HCT116 (cell line): ENCODE measurements at regions not wholly inside any gene's neighbourhood (a gene's known extent, or its start where the extent isn't known, plus 50 kb on each side); places are given as distances from the start of the nearest gene placed in this dataset.

ENCODE experiments used
- ATAC-seq: fragments of 200-7000 bp; cut with Tn5 transposase; 2 replicates; pipeline ENCODE4 v1.9.1; 2020; ENCODE audit warnings: mild to moderate bottlenecking, moderate library complexity
- BruUV-seq: library from RNA; stranded (reverse); fragments of 400-500 nt; replicated peaks from 2 replicates; lab custom pipeline; 2021; lab: Mats Ljungman, UMichigan
- CTCF ChIA-PET: fragments of 300-600 bp; sonication (Branson Sonifier 250); formaldehyde crosslinking; loops from one replicate; lab custom pipeline; 2021; ENCODE audit warnings: antibody characterized with exemption; lab: Charles Lee
- POLR2A ChIA-PET: fragments of 300-600, 350-600 bp; sonication (Branson Sonifier 250); formaldehyde crosslinking; loops from one replicate; lab custom pipeline; 2021; ENCODE audit warnings: antibody characterized with exemption; lab: Charles Lee
- RAD21 ChIA-PET, 2 experiments: fragments of 300-600 bp; sonication (Branson Sonifier 250); formaldehyde crosslinking; loops; one replicate each; lab custom pipeline; 2023; ENCODE audit warnings: low total read pairs in 2 of 2; ENCODE audit not compliant: uncharacterized antibody in 2 of 2, unreplicated experiment in 2 of 2, low non-redundant PET in 1 of 2; lab: Charles Lee
- DNase-seq: peaks from one replicate; pipeline ENCODE4 v3.0.0-alpha.2; 2010; ENCODE audit warnings: low read depth, low spot score
- H2AFZ ChIP-seq: fragments of 200-600 bp; shearing (Covaris generic), sonication (generic); 2 replicates; pipeline ENCODE4 v1.6.1; 2017; ENCODE audit warnings: low read depth, mixed run types, mixed read lengths, antibody characterized with exemption, low read length; ENCODE audit not compliant: poor library complexity, severe bottlenecking
- H3K27ac ChIP-seq: 2 replicates; pipeline ENCODE4 v1.5.1; 2012; ENCODE audit warnings: low read depth, low read length
- H3K27me3 ChIP-seq: fragments of 200-600 bp; sonication (generic); 2 replicates; pipeline ENCODE4 v1.6.1; 2016; ENCODE audit warnings: mixed run types, low read length, mixed read lengths; ENCODE audit not compliant: insufficient read depth
- H3K36me3 ChIP-seq, 2 experiments: fragments of 200-500 bp in 1 of 2; fragments of 200-600 bp in 1 of 2; sonication (Bioruptor generic) in 1 of 2; sonication (generic) in 1 of 2; 2 replicates each; pipeline versions ENCODE4 v1.5.1 to v1.6.1; 2014 to 2016; ENCODE audit warnings: low read length in 2 of 2, inconsistent platforms in 1 of 2, mixed read lengths in 1 of 2, mixed run types in 1 of 2; ENCODE audit not compliant: insufficient read depth in 2 of 2, control insufficient read depth in 1 of 2
- H3K4me1 ChIP-seq, 2 experiments: fragments of 200-600 bp in 1 of 2; sonication (generic) in 1 of 2; 2 replicates each; pipeline versions ENCODE4 v1.5.1 to v1.6.1; 2012 to 2017; ENCODE audit warnings: low read length in 2 of 2, inconsistent platforms in 1 of 2, mild to moderate bottlenecking in 1 of 2, mixed read lengths in 1 of 2, mixed run types in 1 of 2, moderate library complexity in 1 of 2; ENCODE audit not compliant: insufficient read depth in 2 of 2, control insufficient read depth in 1 of 2
- H3K4me2 ChIP-seq: fragments of 200-600 bp; sonication (generic); 2 replicates; pipeline ENCODE4 v1.6.1; 2017; ENCODE audit warnings: mixed run types, low read length, mixed read lengths
- H3K4me3 ChIP-seq, 2 experiments: fragments of 200-600 bp in 1 of 2; sonication (generic) in 1 of 2; replicated peaks in 1 of 2; 2 replicates each; pipeline ENCODE4 v1.5.1; 2011 to 2016; ENCODE audit warnings: low read length in 2 of 2, control low read depth in 1 of 2, low read depth in 1 of 2, mild to moderate bottlenecking in 1 of 2, mixed read lengths in 1 of 2, mixed run types in 1 of 2
- H3K79me2 ChIP-seq: fragments of 200-600 bp; sonication (generic); 2 replicates; pipeline ENCODE4 v1.6.1; 2017; ENCODE audit warnings: mild to moderate bottlenecking, mixed run types, low read length, moderate library complexity, mixed read lengths; ENCODE audit not compliant: insufficient read depth
- H3K9ac ChIP-seq: fragments of 200-600 bp; sonication (generic); 2 replicates; pipeline ENCODE4 v1.6.1; 2016; ENCODE audit warnings: low read length, mixed read lengths
- H3K9me2 ChIP-seq: fragments of 200-600 bp; sonication (generic), shearing (Covaris generic); 2 replicates; pipeline ENCODE4 v1.6.1; 2017; ENCODE audit warnings: mixed run types, mild to moderate bottlenecking, moderate library complexity; ENCODE audit not compliant: insufficient read depth
- H3K9me3 ChIP-seq, 2 experiments: fragments of 200-500 bp in 1 of 2; fragments of 200-600 bp in 1 of 2; sonication (Bioruptor generic) in 1 of 2; sonication (generic) in 1 of 2; 2 replicates each; pipeline ENCODE4 v1.6.1; 2014 to 2017; ENCODE audit warnings: low read length in 2 of 2, mixed read lengths in 2 of 2, inconsistent platforms in 1 of 2, low read depth in 1 of 2, mild to moderate bottlenecking in 1 of 2, mixed run types in 1 of 2, moderate library complexity in 1 of 2; ENCODE audit not compliant: control insufficient read depth in 1 of 2, insufficient read depth in 1 of 2
- H4K20me1 ChIP-seq: fragments of 200-600 bp; sonication (generic), shearing (Covaris generic); 2 replicates; pipeline ENCODE4 v1.6.1; 2017; ENCODE audit warnings: mixed run types, mild to moderate bottlenecking, moderate library complexity; ENCODE audit not compliant: insufficient read depth
- CTCF ChIP-seq, 3 experiments: fragments of 200-600 bp in 1 of 3; sonication (generic) in 1 of 3; IDR thresholded peaks in 2 of 3; conservative IDR thresholded peaks in 1 of 3; 2 replicates each; pipeline ENCODE4 v1.5.1; 2012 to 2017; ENCODE audit warnings: low read depth in 2 of 3, low read length in 2 of 3, antibody characterized with exemption in 1 of 3, borderline replicate concordance in 1 of 3, control low read depth in 1 of 3, mild to moderate bottlenecking in 1 of 3, mixed read lengths in 1 of 3, mixed run types in 1 of 3, moderate library complexity in 1 of 3; ENCODE audit not compliant: insufficient read depth in 1 of 3
- EGR1 ChIP-seq: IDR thresholded peaks from 2 replicates; pipeline ENCODE4 v1.6.1; 2012; ENCODE audit warnings: low read depth
- ELF1 ChIP-seq: IDR thresholded peaks from 2 replicates; pipeline ENCODE4 v1.6.1; 2012; ENCODE audit warnings: low read depth, borderline replicate concordance
- EZH2phosphoT487 ChIP-seq: fragments of 200-600 bp; IDR thresholded peaks from 2 replicates; pipeline ENCODE4 v1.6.1; 2018; ENCODE audit warnings: antibody characterized with exemption, borderline replicate concordance
- FOSL1 ChIP-seq: IDR thresholded peaks from 2 replicates; pipeline ENCODE4 v1.6.1; 2012; ENCODE audit warnings: low read depth
- RAD21 ChIP-seq: IDR thresholded peaks from 2 replicates; pipeline ENCODE4 v1.6.1; 2012; ENCODE audit warnings: low read depth, mild to moderate bottlenecking
- SIN3A ChIP-seq: IDR thresholded peaks from 2 replicates; pipeline ENCODE4 v1.6.1; 2012; ENCODE audit warnings: low read depth
- SP1 ChIP-seq: IDR thresholded peaks from 2 replicates; pipeline ENCODE4 v1.6.1; 2012; ENCODE audit warnings: low read depth
- SRF ChIP-seq: IDR thresholded peaks from 2 replicates; pipeline ENCODE4 v1.6.1; 2012; ENCODE audit warnings: low read depth
- TCF7L2 ChIP-seq: IDR thresholded peaks from 2 replicates; pipeline ENCODE4 v1.7.0; 2011; ENCODE audit warnings: borderline replicate concordance, inconsistent platforms; ENCODE audit not compliant: insufficient read depth, insufficient read length; ENCODE audit errors: extremely low read depth
- YY1 ChIP-seq: IDR thresholded peaks from 2 replicates; pipeline ENCODE4 v1.6.1; 2011; ENCODE audit warnings: low read length, low read depth, moderate library complexity, mild to moderate bottlenecking; ENCODE audit not compliant: insufficient replicate concordance; ENCODE audit errors: extremely low read depth
- intact Hi-C: fragments of 100-400 bp; cut with micrococcal nuclease; formaldehyde crosslinking; loops from 2 replicates; pipeline ENCODE4 v1.10.0; 2022
- TF ChIP-seq, protein P1 (sequence below): IDR thresholded peaks from 2 replicates; pipeline ENCODE4 v1.6.1; 2011; ENCODE audit warnings: mild to moderate bottlenecking, low read length, moderate library complexity; ENCODE audit not compliant: insufficient replicate concordance; ENCODE audit errors: extremely low read depth

DNA sequence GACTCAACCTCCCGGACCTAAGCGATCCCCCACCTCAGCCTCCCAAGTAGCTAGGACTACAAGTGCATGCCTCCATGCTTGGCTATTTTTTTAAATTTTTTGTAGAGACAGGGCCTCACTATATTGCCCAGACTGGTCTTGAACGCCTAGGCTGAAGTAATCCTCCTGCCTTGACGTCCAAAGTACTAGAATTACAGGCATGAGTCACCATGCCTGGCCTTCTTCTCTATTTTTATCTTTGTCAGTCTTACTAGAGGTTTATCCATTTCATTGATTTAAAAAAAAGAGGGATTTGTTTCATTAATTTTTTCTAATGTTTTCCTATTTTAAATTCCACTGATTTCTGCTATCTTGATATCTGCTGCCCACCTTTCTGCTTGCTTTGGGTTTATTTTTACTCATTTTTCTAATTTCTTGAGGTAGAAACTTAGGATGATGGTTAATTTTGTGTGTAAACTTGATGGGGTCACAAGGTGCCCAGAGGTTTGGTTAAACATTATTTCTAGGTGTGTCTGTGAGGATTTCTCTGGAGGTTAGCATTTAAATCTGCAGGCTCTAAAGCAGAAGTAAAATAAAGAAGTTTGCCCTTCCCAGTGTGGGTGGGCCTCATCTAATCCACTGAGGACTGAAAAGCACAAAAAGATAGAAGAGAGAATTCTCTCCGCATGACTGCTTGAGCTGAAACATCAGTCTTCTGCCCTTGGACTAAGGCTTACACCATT lies 116.2 kb upstream of the DCLK2 start:
- DNase-seq (no peak), ATAC-seq (no peak)
- peaks cover 0 to 8% of the 10 kb centered on the region in 2 experiments; a peak in 2 of 4 replicates for H3K4me1 ChIP-seq
- peak overlapping the region; percentile 10; the same call in 1 of the 2 replicates for H3K4me2 ChIP-seq
- BruUV-seq = no TSS peak
- H3K4me3 ChIP-seq = no peak overlapping the region
- no peaks in the 10 kb centered on the region for H3K79me2 ChIP-seq
- CTCF ChIA-PET = no interaction called here
- H3K9me2 ChIP-seq = no peaks in the 10 kb centered on the region
- TF ChIP-seq SIN3A = no peak
- no peak overlapping the region for H2AFZ ChIP-seq
- H3K27ac ChIP-seq = no peak overlapping the region
- H3K36me3 ChIP-seq = no peaks in the 10 kb centered on the region
- RAD21 ChIA-PET = no interaction called here
- no peaks in the 10 kb centered on the region for H3K9me3 ChIP-seq
- H3K27me3 ChIP-seq = no peaks in the 10 kb centered on the region
- POLR2A ChIA-PET = interaction anchor here (0.6 kb wide), 1 partner anchor 46 kb away, joined by 3 read pairs; no protein-coding TSS in a partner anchor
- no peaks in the 10 kb centered on the region for H4K20me1 ChIP-seq
- H3K9ac ChIP-seq = no peak overlapping the region
- intact Hi-C loops = no loop called here

DNA sequence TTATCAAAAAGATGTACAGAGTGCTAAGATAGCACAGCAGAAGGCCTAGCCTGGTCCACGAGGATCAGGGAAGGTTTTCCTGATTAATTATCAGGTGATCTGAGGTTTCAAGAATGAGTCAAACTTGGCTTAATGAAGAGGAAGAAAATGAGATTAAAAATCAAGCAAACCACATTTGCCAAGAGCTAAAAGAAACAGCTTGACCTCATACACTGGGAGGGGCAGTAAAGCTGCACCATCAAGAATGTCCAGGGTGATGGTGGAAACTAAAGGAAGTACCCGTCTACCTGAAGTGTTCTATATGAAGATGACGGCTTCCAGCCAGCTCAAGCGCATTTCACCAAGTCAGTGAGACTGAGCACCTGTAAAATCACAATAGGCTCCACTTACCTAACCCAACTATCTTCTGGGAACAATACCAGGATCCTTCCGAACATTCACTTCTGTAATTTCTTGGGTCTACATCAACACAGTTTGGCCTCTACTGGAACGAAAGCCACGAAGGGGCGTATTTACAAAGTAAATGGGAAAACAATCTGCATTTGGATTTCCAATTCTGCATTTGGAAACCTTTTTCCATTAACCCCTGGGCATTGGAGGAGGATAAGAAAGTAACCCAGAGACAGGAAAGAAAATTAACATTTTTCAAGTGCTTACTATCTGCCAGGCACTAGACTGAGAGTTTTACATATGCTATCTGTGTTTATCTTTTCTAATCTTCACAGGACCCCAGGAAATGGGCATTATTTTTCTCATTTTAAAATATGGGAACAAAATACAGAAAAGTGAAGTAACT lies 114.0 kb upstream of the DCLK2 start:
- CTCF ChIA-PET = no interaction called here
- no peaks in the 10 kb centered on the region for H4K20me1 ChIP-seq
- DNase-seq (no peak), ATAC-seq (no peak)
- H3K9me2 ChIP-seq = no peaks in the 10 kb centered on the region
- RAD21 ChIA-PET = no interaction called here
- H3K36me3 ChIP-seq = no peaks in the 10 kb centered on the region
- H3K27ac ChIP-seq = no peak overlapping the region
- no peak for TF ChIP-seq EGR1
- no peak for TF ChIP-seq CTCF (IDR thresholded peaks at IDR 0.05 in 2 of 3, conservative IDR thresholded peaks at IDR 0.05 in 1 of 3; ENCODE audit: borderline replicate concordance in 1 of 3, insufficient read depth in 1 of 3, low read depth in 2 of 3, low read length in 2 of 3)
- TF ChIP-seq YY1 = no peak
- TF ChIP-seq RAD21 = no peak
- TF ChIP-seq SRF = no peak
- TF ChIP-seq, protein P1, sequence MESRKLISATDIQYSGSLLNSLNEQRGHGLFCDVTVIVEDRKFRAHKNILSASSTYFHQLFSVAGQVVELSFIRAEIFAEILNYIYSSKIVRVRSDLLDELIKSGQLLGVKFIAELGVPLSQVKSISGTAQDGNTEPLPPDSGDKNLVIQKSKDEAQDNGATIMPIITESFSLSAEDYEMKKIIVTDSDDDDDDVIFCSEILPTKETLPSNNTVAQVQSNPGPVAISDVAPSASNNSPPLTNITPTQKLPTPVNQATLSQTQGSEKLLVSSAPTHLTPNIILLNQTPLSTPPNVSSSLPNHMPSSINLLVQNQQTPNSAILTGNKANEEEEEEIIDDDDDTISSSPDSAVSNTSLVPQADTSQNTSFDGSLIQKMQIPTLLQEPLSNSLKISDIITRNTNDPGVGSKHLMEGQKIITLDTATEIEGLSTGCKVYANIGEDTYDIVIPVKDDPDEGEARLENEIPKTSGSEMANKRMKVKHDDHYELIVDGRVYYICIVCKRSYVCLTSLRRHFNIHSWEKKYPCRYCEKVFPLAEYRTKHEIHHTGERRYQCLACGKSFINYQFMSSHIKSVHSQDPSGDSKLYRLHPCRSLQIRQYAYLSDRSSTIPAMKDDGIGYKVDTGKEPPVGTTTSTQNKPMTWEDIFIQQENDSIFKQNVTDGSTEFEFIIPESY = no peak
- TF ChIP-seq SP1 = no peak
- no peak for TF ChIP-seq SIN3A
- no peak for TF ChIP-seq EZH2phosphoT487
- no peak for TF ChIP-seq FOSL1
- no peak for TF ChIP-seq TCF7L2
- no peak for TF ChIP-seq ELF1
- TF ChIP-seq, all 23 proteins: peak for 0
- intact Hi-C loops = no loop called here
- H3K9ac ChIP-seq = no peak overlapping the region
- H3K4me2 ChIP-seq = no peak overlapping the region
- H2AFZ ChIP-seq = no peak overlapping the region
- no peaks in the 10 kb centered on the region for H3K79me2 ChIP-seq
- POLR2A ChIA-PET = no interaction called here
- H3K9me3 ChIP-seq = no peaks in the 10 kb centered on the region
- peaks cover 0 to 8% of the 10 kb centered on the region in 2 experiments; a peak in 2 of 4 replicates for H3K4me1 ChIP-seq
- H3K4me3 ChIP-seq = no peak overlapping the region
- no TSS peak for BruUV-seq
- H3K27me3 ChIP-seq = no peaks in the 10 kb centered on the region
